Activated CD4-positive, alpha-beta T cell treated with anti-CD3 and anti-CD28 coated beads, Interleukin-10, Interleukin-2, amounts not matched to agents 100 ng/mL and 50 ng/mL, durations not matched to agents 16 hours and 8 hours (primary cell): ENCODE measurements at regions not wholly inside any gene's neighbourhood (a gene's known extent, or its start where the extent isn't known, plus 50 kb on each side); places are given as distances from the start of the nearest gene placed in this dataset.
"Not testable (repeated sequence)": the region's sequence is repeated elsewhere in the genome, so short reads cannot be mapped to it uniquely, and the experiment has no call there.

ENCODE experiments used
- DNase-seq: peaks from one replicate; pipeline ENCODE4 v3.0.0-alpha.2; 2020

DNA sequence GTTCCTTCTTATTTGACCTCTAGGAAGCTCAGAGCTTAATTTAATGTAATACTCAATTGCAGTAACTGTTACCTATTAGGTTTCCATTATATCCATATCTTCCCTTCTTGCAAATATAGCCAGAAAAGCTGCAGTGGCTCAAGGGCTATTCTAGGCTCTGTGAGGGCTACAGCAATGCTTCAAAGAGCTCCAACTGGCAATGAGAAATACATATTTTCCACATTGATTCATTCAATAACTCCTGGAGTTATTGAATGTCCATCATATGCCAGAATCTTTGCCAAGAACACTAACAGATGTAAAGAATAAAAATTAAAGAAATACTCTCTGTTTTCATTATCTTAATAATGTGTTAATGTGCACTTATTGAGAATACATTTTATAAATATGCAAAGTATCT, 396.9 kb upstream of the PAPPA start:
- no peak for DNase-seq

DNA sequence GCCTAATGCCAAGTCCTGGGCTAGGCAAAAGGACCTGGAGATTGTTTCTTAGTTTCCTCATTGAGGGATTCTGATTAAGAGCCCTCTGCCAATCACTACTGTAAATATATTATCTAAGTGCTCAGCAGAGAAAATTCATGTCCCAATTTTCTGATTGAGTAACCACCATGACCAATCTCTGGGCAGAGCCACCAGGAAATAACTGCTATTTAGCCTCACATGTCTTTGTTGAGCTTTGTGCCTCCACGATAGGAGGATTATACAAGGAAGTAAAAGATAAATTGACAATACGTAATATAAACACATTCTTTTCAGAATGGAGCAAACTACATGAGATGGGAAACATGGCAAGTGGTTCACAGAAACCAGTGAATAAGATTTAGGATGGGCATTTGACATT, 396.1 kb upstream of the PAPPA start:
- DNase-seq = no peak

- no peak for DNase-seq
Measured at GRCh38 chr9:115758441-115758840, 395.1 kb upstream of the PAPPA start.

- DNase-seq = no peak
Measured at GRCh38 chr9:115759426-115759825, 394.2 kb upstream of the PAPPA start.

DNA sequence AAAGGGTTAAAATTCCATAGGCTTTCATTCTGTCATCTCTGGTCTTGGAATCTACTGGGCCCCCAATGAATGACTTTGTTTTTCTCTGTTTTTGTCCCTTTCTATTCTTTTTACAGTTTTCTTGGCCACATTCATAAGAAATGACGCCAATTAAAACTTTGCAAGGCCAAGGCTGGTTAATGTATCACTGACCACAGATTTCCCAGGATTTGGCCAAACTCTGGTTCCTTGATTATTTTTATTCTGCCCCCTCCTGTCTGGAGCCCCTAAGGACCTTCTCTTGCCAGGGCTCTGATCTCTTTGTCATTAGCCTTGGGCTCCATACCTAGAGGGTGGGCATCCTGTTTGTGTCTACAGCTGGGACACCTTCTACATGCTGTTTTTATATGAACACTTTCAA, 388.9 kb upstream of the PAPPA start:
- no peak for DNase-seq

- DNase-seq = no peak
Measured at GRCh38 chr9:115765060-115765459, 388.5 kb upstream of the PAPPA start.

DNA sequence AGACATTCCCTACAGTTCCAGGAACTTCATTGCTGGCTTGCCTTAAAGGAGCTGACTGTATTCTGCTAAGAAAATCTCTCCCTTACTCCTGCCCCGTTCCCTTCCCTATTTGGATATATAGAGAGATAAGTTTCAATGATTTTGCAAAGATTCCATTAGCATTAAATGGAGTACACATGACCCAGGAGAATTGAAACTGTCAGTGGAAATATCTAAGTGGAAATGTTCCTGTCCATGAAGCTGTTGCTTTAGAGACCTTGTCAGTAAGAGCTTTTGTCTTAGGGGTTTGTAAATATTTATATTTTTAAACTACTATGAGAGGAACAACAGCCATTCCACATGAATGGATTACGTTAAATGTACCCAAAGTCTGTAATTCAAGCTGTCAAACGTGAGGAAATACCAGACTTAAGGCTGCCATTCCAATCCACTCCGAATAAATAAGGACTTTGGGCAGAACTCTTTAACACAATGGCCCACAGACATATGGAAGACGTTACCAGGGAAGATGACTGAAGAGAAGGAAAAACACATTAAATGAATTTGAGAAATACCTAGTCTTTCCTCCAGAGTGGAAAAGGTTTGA, 387.1 kb upstream of the PAPPA start:
- no peak for DNase-seq

- no peak for DNase-seq
Measured at GRCh38 chr9:115770521-115770920, 383.1 kb upstream of the PAPPA start.

DNA sequence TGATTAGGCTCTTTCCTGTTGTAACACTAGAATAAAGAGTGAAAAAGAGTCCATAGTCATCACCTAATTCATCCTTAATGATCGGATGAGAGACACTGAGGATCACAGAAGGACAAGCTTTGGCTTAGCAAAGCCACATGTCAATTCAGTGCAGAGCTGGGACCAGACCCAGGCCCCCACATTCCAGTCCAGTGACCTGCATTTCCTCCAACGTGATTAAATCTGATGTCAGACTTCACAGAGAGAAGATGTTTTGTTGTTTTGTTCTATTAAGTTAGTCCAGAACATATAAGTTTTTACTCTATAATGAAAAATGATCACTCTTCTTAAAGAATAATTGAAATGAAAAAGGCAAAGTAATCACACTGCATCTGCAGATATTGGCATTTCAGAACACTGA, 377.9 kb upstream of the PAPPA start:
- no peak for DNase-seq

DNA sequence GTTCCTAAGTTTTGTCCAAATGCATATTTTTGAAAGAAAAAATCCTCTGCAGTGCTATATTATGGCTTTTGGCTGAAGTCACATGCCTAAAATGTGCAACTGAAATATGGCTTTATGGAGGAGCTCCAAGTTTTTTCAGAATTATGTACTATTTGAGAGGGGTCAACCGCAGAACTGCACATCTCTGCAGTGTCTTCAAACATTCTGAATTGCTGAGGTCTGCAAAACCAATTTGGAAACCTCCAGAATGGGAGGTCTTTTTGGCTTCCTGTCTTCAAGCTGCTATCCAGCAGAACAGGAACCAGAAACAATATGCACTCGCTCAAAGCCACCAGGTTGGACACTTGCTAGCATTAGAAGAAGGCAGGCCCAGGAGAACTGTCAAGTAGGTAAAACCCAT, 376.0 kb upstream of the PAPPA start:
- no peak for DNase-seq

DNA sequence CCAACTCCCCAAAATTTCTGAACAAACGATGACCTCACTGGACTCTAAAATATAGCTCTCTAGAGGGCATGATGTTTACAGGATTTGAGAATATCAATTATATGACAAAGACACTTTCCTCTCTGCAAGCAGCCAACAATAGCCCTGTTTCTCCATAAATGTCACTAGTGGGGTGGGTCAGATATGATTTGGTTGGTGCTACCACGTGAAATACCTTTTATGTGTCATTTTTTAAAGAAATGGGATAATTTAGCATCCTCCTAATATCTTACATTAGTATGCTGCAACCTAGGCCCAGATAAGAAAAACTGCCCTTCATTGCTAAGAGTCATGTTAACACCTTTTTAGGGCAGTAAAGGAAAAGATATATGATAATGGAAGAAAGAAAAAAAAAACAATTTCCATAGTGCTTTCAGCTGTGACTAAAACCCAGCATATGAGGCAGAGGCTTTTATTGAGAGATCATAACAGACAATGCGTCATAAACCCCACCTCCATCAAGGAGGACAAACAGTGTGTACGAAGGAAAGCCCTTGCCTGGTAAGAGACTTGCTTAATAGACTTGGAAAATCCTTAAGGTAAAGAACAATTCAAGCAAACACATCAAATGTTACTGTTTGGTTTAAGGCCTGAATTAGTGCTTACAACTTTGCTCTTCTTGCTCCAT, 372.4 kb upstream of the PAPPA start:
- DNase-seq = no peak

- no peak for DNase-seq
Measured at GRCh38 chr9:115786321-115786720, 367.3 kb upstream of the PAPPA start.

DNA sequence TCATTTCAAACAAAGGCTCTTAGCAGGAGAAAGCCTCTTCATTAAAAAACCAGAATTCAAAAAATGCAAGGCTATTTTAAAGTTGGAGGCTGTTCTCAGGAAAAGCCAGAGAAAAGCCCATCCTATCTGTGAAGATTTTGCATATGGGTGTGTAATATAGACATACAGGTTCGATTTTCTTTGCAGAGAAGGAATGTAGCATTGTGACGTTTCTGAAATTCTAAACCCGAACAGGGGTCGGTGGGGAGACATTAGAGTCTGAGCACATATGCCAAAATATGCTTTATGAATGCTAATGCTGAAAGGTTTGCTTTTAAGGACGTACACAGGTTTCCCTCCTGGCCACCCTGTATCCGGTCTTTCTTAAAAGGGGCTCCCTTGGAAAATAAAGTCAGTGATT, 363.1 kb upstream of the PAPPA start:
- no peak for DNase-seq

DNA sequence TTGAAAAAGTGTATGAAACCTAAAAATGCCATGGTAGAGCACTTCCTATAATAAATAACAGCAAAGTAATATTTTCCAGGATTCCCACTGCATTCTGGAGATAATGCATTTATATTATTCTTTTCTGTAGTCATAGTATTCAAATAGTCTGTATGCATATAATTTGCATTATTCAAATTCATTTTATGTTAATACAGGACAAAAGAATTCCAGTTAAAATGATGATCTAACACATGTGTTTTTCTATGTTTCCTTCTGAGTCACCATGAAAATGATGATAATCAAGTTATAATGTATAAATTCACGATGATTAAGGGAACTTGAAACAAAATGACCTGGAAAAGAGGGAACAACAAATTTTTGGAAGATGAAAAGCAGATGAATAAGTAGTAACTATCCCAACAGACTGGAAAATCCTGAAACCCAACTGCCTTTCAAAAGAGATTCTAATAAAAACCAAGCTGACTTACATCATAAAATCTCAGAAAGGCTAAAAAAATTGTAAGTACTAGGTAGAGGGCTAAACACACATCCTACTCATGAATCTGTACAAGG, 358.6 kb upstream of the PAPPA start:
- DNase-seq = no peak

- no peak for DNase-seq
Measured at GRCh38 chr9:115799734-115800133, 353.9 kb upstream of the PAPPA start.

DNA sequence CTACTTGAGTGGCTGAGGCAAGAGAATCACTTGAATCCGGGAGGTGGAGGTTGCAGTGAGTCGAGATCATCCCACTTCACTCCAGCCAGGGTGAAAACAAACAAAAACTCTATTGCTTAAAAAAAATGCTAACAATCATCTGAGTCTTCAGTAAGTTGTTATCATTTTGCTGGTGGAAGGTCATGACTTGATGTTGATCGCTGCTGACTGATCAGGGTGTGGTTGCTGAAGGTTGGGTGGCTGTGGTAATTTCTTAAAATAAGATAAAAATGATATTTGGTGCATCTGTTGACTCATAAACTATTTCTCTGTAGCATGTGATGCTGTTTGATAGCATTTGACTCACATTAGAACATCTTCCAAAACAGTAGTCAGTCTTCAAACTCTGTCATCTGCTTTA, 349.4 kb upstream of the PAPPA start:
- no peak for DNase-seq

- DNase-seq = no peak
Measured at GRCh38 chr9:115808108-115808507, 345.5 kb upstream of the PAPPA start.

GRCh38 chr9:115808695-115809094, 344.9 kb upstream of the PAPPA start:
- no peak for DNase-seq

GRCh38 chr9:115810166-115810565, 343.4 kb upstream of the PAPPA start:
- DNase-seq = no peak

GRCh38 chr9:115814081-115814480, 339.5 kb upstream of the PAPPA start:
- DNase-seq = no peak

GRCh38 chr9:115815786-115816185, 337.8 kb upstream of the PAPPA start:
- no peak for DNase-seq

- DNase-seq = not testable (repeated sequence)
Measured at GRCh38 chr9:115818651-115819050, 334.9 kb upstream of the PAPPA start.

DNA sequence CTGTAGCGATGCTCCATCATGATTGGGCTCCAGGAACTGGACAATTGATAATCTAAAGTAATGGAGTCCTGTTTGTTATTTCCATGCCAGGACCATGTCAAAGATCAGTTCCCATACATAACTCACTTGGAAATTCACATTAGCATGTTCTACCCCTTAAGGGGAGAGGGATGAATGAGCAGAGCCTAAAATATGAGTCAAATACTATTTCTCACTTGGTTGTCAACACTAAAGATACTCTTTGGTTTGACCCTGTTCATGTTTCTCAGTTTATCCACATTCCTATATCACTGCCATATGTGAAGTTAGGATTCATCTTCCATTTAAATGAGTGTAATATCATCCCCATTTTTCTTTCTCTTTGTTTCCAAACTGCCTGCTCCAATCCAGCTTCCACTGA, 321.6 kb upstream of the PAPPA start:
- no peak for DNase-seq

- no peak for DNase-seq
Measured at GRCh38 chr9:115837618-115838017, 316.0 kb upstream of the PAPPA start.

DNA sequence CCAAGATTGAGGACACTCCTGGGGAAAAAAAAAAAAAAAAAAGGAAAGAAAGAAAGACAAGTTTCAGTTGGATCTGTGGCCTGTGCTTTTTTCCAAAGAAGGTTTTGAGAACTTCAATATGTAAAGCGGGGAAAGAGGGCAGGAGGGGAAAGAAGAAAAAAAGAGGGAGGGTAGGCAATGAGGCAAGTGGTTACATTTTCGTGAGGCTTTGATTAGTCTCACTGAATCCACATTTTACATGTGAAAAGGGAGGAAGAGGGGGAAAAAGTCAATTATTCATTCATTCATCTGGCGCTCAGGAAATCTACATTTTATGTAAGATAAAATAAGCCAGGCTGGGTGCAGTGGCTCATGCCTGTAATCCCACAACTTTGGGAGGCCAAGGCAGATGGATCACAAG, 315.2 kb upstream of the PAPPA start:
- no peak for DNase-seq
